NCI-H2107 treated with DMSO at 0.1 percent for 48 hours (cell line): ENCODE measurements at regions not wholly inside any gene's neighbourhood (a gene's known extent, or its start where the extent isn't known, plus 50 kb on each side); places are given as distances from the start of the nearest gene placed in this dataset.
"Not testable (repeated sequence)": the region's sequence is repeated elsewhere in the genome, so short reads cannot be mapped to it uniquely, and the experiment has no call there.

Experiments used
- DNase-seq: peaks from one replicate; lab custom pipeline; 2025; ENCODE audit not compliant: unreplicated experiment; lab: John Stamatoyannopoulos, UW

GRCh38 chr1:47680815-47681475 is 243.1 kb downstream of the FOXD2 start:
- no peak for DNase-seq

GRCh38 chr1:47681735-47682134 is 243.9 kb downstream of the FOXD2 start:
- no peak for DNase-seq

GRCh38 chr1:47682198-47682597 is 244.4 kb downstream of the FOXD2 start:
- DNase-seq, result no peak

GRCh38 chr1:47682786-47683350 is 245.0 kb downstream of the FOXD2 start:
- no peak for DNase-seq

GRCh38 chr1:47683401-47683800 is 245.6 kb downstream of the FOXD2 start:
- no peak for DNase-seq

GRCh38 chr1:47684518-47684917 is 246.7 kb downstream of the FOXD2 start:
- no peak for DNase-seq

GRCh38 chr1:47684964-47685762 is 247.3 kb downstream of the FOXD2 start:
- no peak for DNase-seq

GRCh38 chr1:47685763-47686066 is 247.9 kb downstream of the FOXD2 start:
- DNase-seq, result no peak

GRCh38 chr1:47686731-47687630 is 249.1 kb downstream of the FOXD2 start:
- no peak for DNase-seq

- no peak for DNase-seq
Measured at GRCh38 chr1:47687631-47688460, 250.0 kb downstream of the FOXD2 start.

- DNase-seq, result no peak
Measured at GRCh38 chr1:47688461-47689296, 250.8 kb downstream of the FOXD2 start.

- no peak for DNase-seq
Measured at GRCh38 chr1:47689894-47690293, 252.1 kb downstream of the FOXD2 start.

GRCh38 chr1:47690341-47691250 is 252.8 kb downstream of the FOXD2 start:
- no peak for DNase-seq

- not testable (repeated sequence) for DNase-seq
Measured at GRCh38 chr1:47691293-47691692, 253.4 kb downstream of the FOXD2 start.

GRCh38 chr1:47692196-47692595 is 254.4 kb downstream of the FOXD2 start:
- DNase-seq, result no peak

GRCh38 chr1:47693115-47693514 is 255.3 kb downstream of the FOXD2 start:
- DNase-seq, result no peak

GRCh38 chr1:47694011-47694890 is 256.4 kb downstream of the FOXD2 start:
- DNase-seq, result no peak

- no peak for DNase-seq
Measured at GRCh38 chr1:47696404-47696736, 258.5 kb downstream of the FOXD2 start.
